ENCODE measurements at regions not wholly inside any gene's neighbourhood (a gene's known extent, or its start where the extent isn't known, plus 50 kb on each side); places are given as distances from the start of the nearest gene placed in this dataset.

- no peak for TF ChIP-seq JUNB (IDR thresholded peaks at IDR 0.05; ENCODE audit: unreplicated experiment)
- TF ChIP-seq NANOG (IDR thresholded peaks at IDR 0.05; ENCODE audit: borderline replicate concordance): no peak
- no peak for TF ChIP-seq ZNF114 (CRISPR knock-in tag; IDR thresholded peaks at IDR 0.05)
- no peak for TF ChIP-seq EZH2phosphoT487 (IDR thresholded peaks at IDR 0.05; ENCODE audit: unreplicated experiment)
- TF ChIP-seq CREB1 (CRISPR knock-in tag; IDR thresholded peaks at IDR 0.05; ENCODE audit: low read depth): no peak
- TF ChIP-seq POLR2AphosphoS5 (IDR thresholded peaks at IDR 0.05; ENCODE audit: low read depth): no peak
- TF ChIP-seq ZNF462 (CRISPR knock-in tag; IDR thresholded peaks at IDR 0.05): no peak
These were observed 134.2 kb upstream of the PWP1 start (continued) for GRCh38 chr12:107551434-107551833.

GRCh38 chr12:107552263-107552662 is 133.3 kb upstream of the PWP1 start:
- Histone ChIP-seq H3K4me2 (no peak overlapping the region), H4K20me1 (replicated peaks; ENCODE audit: insufficient read depth) (no peaks in the 10 kb centered on the region), H3K79me2 (replicated peaks; ENCODE audit: insufficient read depth) (no peaks in the 10 kb centered on the region), H3K27me3 (ENCODE audit: insufficient read depth) (no peaks in the 10 kb centered on the region), H3F3A (replicated peaks; ENCODE audit: low read depth) (no peaks in the 10 kb centered on the region), H3K4me1 (ENCODE audit: insufficient read depth) (no peaks in the 10 kb centered on the region), H3K27ac (ENCODE audit: low read depth) (no peak overlapping the region), H3K36me3 (ENCODE audit: insufficient read depth) (no peaks in the 10 kb centered on the region), H3K4me3 (no peak overlapping the region), H3K9me2 (ENCODE audit: insufficient read depth) (no peaks in the 10 kb centered on the region), H2AFZ (no peak overlapping the region)
- H3K27me3 Mint-ChIP-seq (ENCODE audit: insufficient read depth, low read depth, poor library complexity): peaks cover 3% of the 10 kb centered on the region
- no peaks in the 10 kb centered on the region for H3K36me3 Mint-ChIP-seq (ENCODE audit: low read depth)
- ATAC-seq: no peak
- no peak overlapping the region for H3K27ac Mint-ChIP-seq
- no peak for DNase-seq (ENCODE audit: low spot score)
- H3K4me1 Mint-ChIP-seq: no peaks in the 10 kb centered on the region
- no peak overlapping the region for H3K4me3 Mint-ChIP-seq
- H3K9me3 Mint-ChIP-seq: peaks cover 8% of the 10 kb centered on the region; the same call in 1 of the 3 replicates
- TF ChIP-seq ZNF331 (CRISPR knock-in tag; IDR thresholded peaks at IDR 0.05; ENCODE audit: low read depth) (no peak), STAT1 (IDR thresholded peaks at IDR 0.05; ENCODE audit: unreplicated experiment) (no peak), ZNF114 (CRISPR knock-in tag; IDR thresholded peaks at IDR 0.05) (no peak), ETS1 (IDR thresholded peaks at IDR 0.05) (no peak), CTCF (conservative IDR thresholded peaks at IDR 0.05; ENCODE audit: low read depth in 2 of 2) (no peak), POLR2AphosphoS5 (IDR thresholded peaks at IDR 0.05; ENCODE audit: low read depth) (no peak)

Measured in GM23338 (cell line).